Mammary epithelial cell (primary cell): ENCODE measurements at regions not wholly inside any gene's neighbourhood (a gene's known extent, or its start where the extent isn't known, plus 50 kb on each side); places are given as distances from the start of the nearest gene placed in this dataset.

Source experiments
- EZH2 ChIP-seq: IDR thresholded peaks from 2 replicates; pipeline ENCODE4 v1.6.1; 2012; ENCODE audit warnings: low read length, inconsistent platforms, borderline replicate concordance
- TF ChIP-seq, protein P1 (sequence below), 2 donors: IDR thresholded peaks in 1 of 2; conservative IDR thresholded peaks in 1 of 2; 2 replicates each; pipeline ENCODE4 v1.5.1; 2011 to 2012; ENCODE audit warnings: inconsistent platforms in 2 of 2, low read length in 2 of 2, mild to moderate bottlenecking in 2 of 2, control low read depth in 1 of 2, low read depth in 1 of 2; ENCODE audit not compliant: insufficient read depth in 1 of 2; ENCODE audit errors: extremely low read depth in 1 of 2

DNA sequence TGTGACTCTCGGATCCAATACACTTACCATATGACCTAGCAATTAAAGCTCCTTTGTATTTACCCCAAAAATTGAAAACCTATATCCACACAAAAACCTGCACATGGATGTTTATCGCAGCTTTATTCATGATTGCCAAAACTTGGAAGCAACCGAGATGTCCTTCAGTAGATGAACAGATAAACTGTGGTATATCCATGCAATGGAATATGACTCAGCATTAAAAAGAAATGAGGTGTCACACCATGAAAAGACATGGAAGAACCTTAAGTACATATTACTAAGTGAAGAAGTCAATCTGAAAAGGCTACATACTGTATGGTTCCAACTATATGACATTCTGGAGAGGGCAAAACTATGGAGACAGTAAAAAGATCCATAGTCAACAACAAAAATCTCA lies 82.0 kb upstream of the PHF24 start:
- TF ChIP-seq, protein P1, sequence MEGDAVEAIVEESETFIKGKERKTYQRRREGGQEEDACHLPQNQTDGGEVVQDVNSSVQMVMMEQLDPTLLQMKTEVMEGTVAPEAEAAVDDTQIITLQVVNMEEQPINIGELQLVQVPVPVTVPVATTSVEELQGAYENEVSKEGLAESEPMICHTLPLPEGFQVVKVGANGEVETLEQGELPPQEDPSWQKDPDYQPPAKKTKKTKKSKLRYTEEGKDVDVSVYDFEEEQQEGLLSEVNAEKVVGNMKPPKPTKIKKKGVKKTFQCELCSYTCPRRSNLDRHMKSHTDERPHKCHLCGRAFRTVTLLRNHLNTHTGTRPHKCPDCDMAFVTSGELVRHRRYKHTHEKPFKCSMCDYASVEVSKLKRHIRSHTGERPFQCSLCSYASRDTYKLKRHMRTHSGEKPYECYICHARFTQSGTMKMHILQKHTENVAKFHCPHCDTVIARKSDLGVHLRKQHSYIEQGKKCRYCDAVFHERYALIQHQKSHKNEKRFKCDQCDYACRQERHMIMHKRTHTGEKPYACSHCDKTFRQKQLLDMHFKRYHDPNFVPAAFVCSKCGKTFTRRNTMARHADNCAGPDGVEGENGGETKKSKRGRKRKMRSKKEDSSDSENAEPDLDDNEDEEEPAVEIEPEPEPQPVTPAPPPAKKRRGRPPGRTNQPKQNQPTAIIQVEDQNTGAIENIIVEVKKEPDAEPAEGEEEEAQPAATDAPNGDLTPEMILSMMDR (conservative IDR thresholded peaks at IDR 0.05 in 1 of 2, IDR thresholded peaks at IDR 0.05 in 1 of 2; ENCODE audit: extremely low read depth in 1 of 2, insufficient read depth in 1 of 2, low read depth in 1 of 2, low read length in 2 of 2) = no peak
- no peak for TF ChIP-seq EZH2
